HEK293T (cell line): ENCODE measurements at regions not wholly inside any gene's neighbourhood (a gene's known extent, or its start where the extent isn't known, plus 50 kb on each side); places are given as distances from the start of the nearest gene placed in this dataset.

Source experiments
- CTCF ChIA-PET: fragments of 350-600 bp; formaldehyde crosslinking; extraction: SDS; loops from one replicate; lab custom pipeline; 2021; ENCODE audit warnings: antibody characterized with exemption, inconsistent platforms; lab: Yijun Ruan, JAX
- POLR2A ChIA-PET: fragments of 350-600 bp; formaldehyde crosslinking; extraction: SDS; loops from one replicate; lab custom pipeline; 2020; ENCODE audit warnings: antibody characterized with exemption, inconsistent platforms; lab: Yijun Ruan, JAX
- DNase-seq: peaks from one replicate; pipeline ENCODE4 v3.0.0; 2012; ENCODE audit warnings: mixed read lengths; ENCODE audit errors: extremely low spot score
- ARNT ChIP-seq: fragments of 450-650 bp; IDR thresholded peaks from 2 replicates; pipeline ENCODE4 v1.6.1; 2017; ENCODE audit warnings: mild to moderate bottlenecking
- BHLHE40 ChIP-seq: fragments of 450-650 bp; IDR thresholded peaks from 2 replicates; pipeline ENCODE4 v1.6.1; 2016; ENCODE audit warnings: mild to moderate bottlenecking, moderate library complexity, borderline replicate concordance
- CTBP1 ChIP-seq: fragments of 450-650 bp; IDR thresholded peaks from 2 replicates; pipeline ENCODE4 v1.6.1; 2016; ENCODE audit warnings: borderline replicate concordance
- ELF4 ChIP-seq: fragments of 450-650 bp; IDR thresholded peaks from 2 replicates; pipeline ENCODE4 v1.6.1; 2017; ENCODE audit warnings: antibody characterized with exemption
- FOXA1 ChIP-seq: fragments of 450-650 bp; IDR thresholded peaks from 2 replicates; pipeline ENCODE4 v1.6.1; 2016; ENCODE audit warnings: mild to moderate bottlenecking
- FOXK2 ChIP-seq: fragments of 450-650 bp; IDR thresholded peaks from 2 replicates; pipeline ENCODE4 v1.6.1; 2016; ENCODE audit warnings: mild to moderate bottlenecking
- FOXM1 ChIP-seq: fragments of 450-650 bp; IDR thresholded peaks from 2 replicates; pipeline ENCODE4 v1.6.1; 2017; ENCODE audit warnings: mild to moderate bottlenecking, borderline replicate concordance
- HDGF ChIP-seq: fragments of 450-650 bp; IDR thresholded peaks from 2 replicates; pipeline ENCODE4 v1.6.1; 2017; ENCODE audit warnings: antibody characterized with exemption, borderline replicate concordance
- L3MBTL2 ChIP-seq: fragments of 450-650 bp; conservative IDR thresholded peaks from 2 replicates; pipeline ENCODE4 v1.6.1; 2016; ENCODE audit warnings: mild to moderate bottlenecking
- LEF1 ChIP-seq: fragments of 450-650 bp; IDR thresholded peaks from 2 replicates; pipeline ENCODE4 v1.6.1; 2017; ENCODE audit warnings: mild to moderate bottlenecking, borderline replicate concordance
- NFRKB ChIP-seq: fragments of 450-650 bp; IDR thresholded peaks from 2 replicates; pipeline ENCODE4 v1.6.1; 2016; ENCODE audit warnings: mild to moderate bottlenecking, moderate library complexity
- PKNOX1 ChIP-seq: fragments of 450-650 bp; IDR thresholded peaks from 2 replicates; pipeline ENCODE4 v1.6.1; 2016
- SP1 ChIP-seq: fragments of 450-650 bp; IDR thresholded peaks from 2 replicates; pipeline ENCODE4 v1.6.1; 2017
- SUZ12 ChIP-seq: fragments of 450-650 bp; IDR thresholded peaks from 2 replicates; pipeline ENCODE4 v1.6.1; 2016; ENCODE audit warnings: mild to moderate bottlenecking
- TARDBP ChIP-seq: fragments of 450-650 bp; IDR thresholded peaks from 2 replicates; pipeline ENCODE4 v1.6.1; 2016
- ZNF384 ChIP-seq: fragments of 450-650 bp; IDR thresholded peaks from 2 replicates; pipeline ENCODE4 v1.6.1; 2016

GRCh38 chr4:4602468-4602867, 60.6 kb upstream of the STX18 start:
- CTCF ChIA-PET, result no interaction called here
- no peak for TF ChIP-seq ARNT
- TF ChIP-seq L3MBTL2, result no peak
- TF ChIP-seq PKNOX1, result no peak
- no peak for TF ChIP-seq BHLHE40
- POLR2A ChIA-PET, result no interaction called here

GRCh38 chr4:4601803-4602369, 60.0 kb upstream of the STX18 start:
- no peak for TF ChIP-seq NFRKB
- no peak for TF ChIP-seq PKNOX1
- TF ChIP-seq ARNT, result no peak
- no peak for TF ChIP-seq BHLHE40
- no peak for TF ChIP-seq FOXA1
- no peak for DNase-seq
- ChIA-PET CTCF (no interaction called here), POLR2A (no interaction called here)

More at GRCh38 chr4:4602468-4602867, 60.6 kb upstream of the STX18 start:
- DNase-seq, result no peak

GRCh38 chr4:4599481-4600275, 57.8 kb upstream of the STX18 start:
- no peak for DNase-seq
- ChIA-PET POLR2A (no interaction called here), CTCF (no interaction called here)
- no peak for TF ChIP-seq ZNF384
- no peak for TF ChIP-seq SP1
- TF ChIP-seq BHLHE40, result no peak
- TF ChIP-seq CTBP1, result no peak
- TF ChIP-seq FOXK2, result no peak
- TF ChIP-seq ELF4, result no peak
- TF ChIP-seq FOXM1, result no peak
- TF ChIP-seq PKNOX1, result no peak
- TF ChIP-seq FOXA1, result no peak
- no peak for TF ChIP-seq TARDBP
- TF ChIP-seq ARNT, result no peak
- no peak for TF ChIP-seq NFRKB
- TF ChIP-seq HDGF, result no peak

- ChIA-PET CTCF (no interaction called here), POLR2A (no interaction called here)
- TF ChIP-seq SP1, result no peak
- TF ChIP-seq ZNF384, result no peak
- no peak for DNase-seq
Measured at GRCh38 chr4:4598851-4599411, 57.1 kb upstream of the STX18 start.

GRCh38 chr4:4596720-4597119, 54.9 kb upstream of the STX18 start:
- no peak for TF ChIP-seq LEF1
- TF ChIP-seq ELF4, result no peak
- TF ChIP-seq TARDBP, result no peak
- TF ChIP-seq FOXA1, result no peak
- POLR2A ChIA-PET, result no interaction called here
- CTCF ChIA-PET, result no interaction called here
- no peak for DNase-seq

- DNase-seq, result no peak
- TF ChIP-seq CTBP1, result no peak
- no peak for TF ChIP-seq PKNOX1
- TF ChIP-seq HDGF, result no peak
- TF ChIP-seq FOXM1, result no peak
- TF ChIP-seq FOXA1, result no peak
- no peak for TF ChIP-seq TARDBP
- no peak for TF ChIP-seq L3MBTL2
- no peak for TF ChIP-seq ELF4
- no peak for TF ChIP-seq SP1
- TF ChIP-seq LEF1, result no peak
- no peak for TF ChIP-seq NFRKB
- TF ChIP-seq ARNT, result no peak
- TF ChIP-seq ZNF384, result no peak
- no peak for TF ChIP-seq SUZ12
- no peak for TF ChIP-seq BHLHE40
- no peak for TF ChIP-seq FOXK2
- POLR2A ChIA-PET, result no interaction called here
- CTCF ChIA-PET, result no interaction called here
Measured at GRCh38 chr4:4595252-4595651, 53.4 kb upstream of the STX18 start.
